Esophagus mucosa (tissue), 1 donor: ENCODE measurements at regions not wholly inside any gene's neighbourhood (a gene's known extent, or its start where the extent isn't known, plus 50 kb on each side); places are given as distances from the start of the nearest gene placed in this dataset.
"Not testable (repeated sequence)": the region's sequence is repeated elsewhere in the genome, so short reads cannot be mapped to it uniquely, and the experiment has no call there.

Source experiments
- ATAC-seq: fragments of 200-7000 bp; cut with Tn5 transposase; one replicate; pipeline ENCODE4 v1.9.1; 2020
- donor health status: DM: yes; HTN: yes; CAD: no.

DNA sequence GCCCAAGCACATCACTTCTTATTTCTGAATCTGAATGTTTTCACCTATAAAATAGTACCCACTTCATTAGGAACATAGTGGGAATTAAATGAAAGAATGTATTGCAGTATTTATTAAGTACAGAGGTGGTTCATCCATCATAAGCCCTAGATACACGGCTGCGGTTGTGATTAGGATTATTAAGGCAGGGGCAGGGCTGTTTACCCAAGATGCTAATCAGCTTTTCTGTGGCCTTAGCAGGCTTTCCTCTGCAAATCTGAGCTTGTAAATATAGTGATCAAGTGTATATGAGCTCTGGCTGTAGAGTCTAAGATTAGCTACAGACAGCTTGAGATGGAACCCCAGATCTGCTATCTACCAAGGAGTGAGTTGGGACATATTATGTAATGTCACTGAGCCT is 124.1 kb upstream of the ADRA1B start:
- ATAC-seq = no peak

DNA sequence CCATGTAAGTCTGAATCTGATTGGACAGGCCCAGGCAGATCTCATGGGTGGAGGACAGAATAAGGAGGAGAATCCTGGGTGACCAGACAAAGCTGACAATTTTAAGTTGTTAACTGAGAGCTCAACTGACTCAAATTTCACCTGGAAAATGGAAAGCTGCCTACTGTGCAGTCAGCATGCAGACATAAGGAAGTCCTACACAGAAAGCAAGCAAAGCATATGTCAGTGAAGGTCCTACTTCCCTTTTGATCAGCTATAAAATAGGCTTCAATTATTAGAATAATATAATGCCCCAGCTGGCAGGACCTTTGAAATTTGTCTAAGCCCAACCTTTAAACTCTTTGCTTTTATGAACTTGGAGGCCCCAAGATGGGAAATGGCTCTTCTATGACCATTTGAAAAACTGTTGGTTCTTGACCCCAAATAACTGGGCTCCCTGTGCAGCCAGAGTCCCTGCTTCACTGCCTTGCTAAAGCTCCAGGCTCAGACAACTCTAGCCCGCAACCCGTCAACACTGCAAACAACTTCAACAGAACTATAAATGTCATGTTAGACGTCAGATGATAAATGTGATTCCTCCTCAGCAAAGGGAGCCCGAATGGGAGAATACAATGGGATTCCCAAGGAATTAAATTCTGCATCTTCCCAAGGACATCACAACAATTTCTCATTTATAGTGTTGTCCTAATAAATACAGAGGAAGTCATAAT is 118.9 kb upstream of the ADRA1B start:
- no peak for ATAC-seq

DNA sequence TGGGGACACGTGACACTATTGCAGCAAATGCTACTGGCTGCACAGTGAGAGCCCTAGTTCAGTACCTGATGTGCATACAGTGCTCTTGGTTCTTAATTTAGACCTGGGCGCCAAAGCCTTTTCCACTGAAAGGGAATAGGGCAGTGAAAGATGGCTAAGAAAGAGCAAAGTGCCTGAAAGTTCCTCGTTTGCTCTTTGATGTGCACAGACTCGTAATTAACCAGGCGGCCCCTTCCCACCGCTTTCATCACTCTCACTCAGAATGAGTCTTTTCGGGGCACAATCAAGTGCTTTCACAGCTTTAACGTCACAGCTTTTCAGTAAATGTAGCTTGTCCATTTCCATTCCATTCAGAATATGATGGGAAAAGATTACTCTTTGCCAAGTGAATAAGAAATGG is 116.6 kb upstream of the ADRA1B start:
- ATAC-seq = no peak

DNA sequence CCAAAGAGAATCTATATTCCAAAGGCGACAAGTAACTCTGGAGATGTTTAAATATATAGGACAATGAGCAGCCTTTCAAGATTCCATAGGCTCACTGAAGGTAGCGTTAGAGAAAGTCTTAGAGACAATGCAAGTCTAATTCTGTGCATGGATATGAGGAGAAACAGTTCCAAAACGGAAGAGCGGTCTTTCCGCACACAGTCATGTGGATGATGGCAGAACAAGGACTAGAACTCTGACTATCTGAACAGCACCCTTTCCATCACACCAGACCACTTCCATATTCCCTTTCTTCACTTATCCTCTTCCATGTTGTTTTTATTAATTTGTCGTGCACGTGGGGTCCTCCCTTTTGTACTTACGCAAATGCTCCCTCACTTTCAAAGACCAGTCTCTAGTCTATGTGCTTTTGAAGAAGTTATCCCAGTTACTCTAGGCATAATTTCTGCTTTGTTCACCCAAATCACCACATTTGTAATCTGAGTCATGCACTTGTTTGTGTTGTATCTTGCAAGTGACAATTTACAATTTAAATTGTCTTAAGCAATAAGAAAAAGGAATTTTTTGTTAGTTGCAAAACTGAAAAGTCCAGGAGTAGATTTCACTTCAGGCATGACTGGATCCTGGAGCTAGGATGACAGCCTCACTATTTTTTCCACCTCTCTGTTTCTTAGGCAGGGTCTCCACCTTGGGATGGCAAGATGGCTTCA is 116.0 kb upstream of the ADRA1B start:
- ATAC-seq = no peak

DNA sequence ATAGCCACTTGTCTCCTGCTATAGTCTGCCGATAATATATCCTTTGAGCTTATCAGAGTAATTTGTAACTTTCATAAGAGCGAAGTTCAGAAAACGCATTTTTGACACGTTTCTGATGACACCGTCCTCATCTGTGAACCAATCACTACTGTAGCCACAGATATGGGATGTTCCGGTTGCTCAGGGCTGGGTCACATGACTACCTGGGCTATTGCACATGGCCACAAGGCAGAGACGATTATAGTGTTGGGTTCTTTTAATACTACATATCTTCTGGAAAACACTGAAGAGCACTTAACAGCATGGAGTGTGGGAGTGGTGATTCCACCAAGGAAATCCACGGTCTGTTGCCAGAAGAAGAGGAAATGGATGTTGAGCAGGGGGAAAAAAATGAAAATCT is 115.0 kb upstream of the ADRA1B start:
- ATAC-seq = no peak

DNA sequence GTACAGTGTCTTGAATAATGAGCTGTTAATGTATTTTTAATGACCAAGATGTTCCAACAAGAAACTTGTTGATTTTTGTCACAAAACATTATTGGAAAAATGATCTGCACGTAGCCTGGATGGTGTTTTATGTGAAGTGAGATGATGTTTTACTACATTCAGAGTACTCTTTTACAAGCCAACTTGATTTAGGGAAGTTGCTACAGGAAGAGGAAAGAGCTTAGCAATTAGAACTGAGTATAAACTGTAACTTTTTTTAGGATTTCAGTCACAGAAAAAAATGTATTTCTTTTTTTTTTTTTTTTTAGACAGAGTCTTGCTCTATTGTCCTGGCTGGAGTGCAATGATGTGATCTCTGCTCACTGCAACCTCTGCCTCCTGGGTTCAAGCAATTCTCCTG is 113.6 kb upstream of the ADRA1B start:
- no peak for ATAC-seq

DNA sequence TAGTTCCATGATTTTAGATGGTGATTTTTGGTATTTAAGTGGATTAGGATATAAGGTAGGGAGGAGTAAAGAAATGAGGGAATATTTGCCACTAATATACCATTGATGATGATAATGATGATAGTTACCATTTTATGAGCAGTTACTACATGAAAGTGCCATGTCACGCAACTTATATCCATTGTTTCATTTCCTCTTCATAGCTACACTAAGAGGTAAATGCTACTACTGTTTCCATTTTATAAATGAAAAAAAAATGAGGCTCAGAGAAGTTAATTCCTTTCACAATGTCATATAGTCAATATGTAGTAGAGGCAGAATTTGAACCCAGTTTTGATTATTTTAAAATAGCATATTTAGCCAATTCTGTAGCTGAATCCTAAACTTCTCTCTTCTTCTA is 112.2 kb upstream of the ADRA1B start:
- no peak for ATAC-seq

DNA sequence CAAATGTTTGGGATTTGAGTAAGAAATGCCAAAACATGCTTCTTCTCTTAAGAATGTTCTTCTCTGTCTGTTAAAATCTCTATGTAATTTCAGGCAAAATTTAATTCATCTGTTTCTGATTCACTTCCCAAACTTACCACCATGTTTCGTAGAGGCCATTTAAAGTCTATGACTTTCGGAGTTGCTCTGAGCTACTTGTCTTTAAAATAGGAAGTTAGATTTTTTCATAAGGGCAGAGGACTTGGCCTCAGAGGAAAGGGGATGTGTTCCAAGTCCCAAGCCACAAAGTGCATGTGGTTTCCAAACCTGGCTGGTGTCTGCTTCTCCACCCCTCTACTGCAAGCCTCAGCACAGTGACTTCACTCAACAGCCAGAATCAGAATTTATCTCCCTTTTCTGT is 111.3 kb upstream of the ADRA1B start:
- ATAC-seq = no peak

DNA sequence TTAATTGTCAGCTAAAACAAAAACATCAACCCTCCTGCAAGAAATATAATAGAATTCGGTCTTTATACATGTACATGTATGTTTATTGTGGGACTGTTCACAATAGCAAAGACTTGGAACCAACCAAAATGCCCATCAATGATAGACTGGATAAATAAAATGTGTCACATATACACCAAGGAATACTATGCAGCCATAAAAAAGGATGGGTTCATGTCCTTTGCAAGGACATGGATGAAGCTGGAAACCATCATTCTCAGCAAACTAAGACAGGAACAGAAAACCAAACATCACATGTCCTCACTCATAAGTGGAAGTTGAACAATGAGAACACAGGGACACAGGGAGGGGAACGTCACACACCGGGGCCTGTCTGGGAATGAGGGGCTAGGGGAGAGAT is 109.1 kb upstream of the ADRA1B start:
- ATAC-seq = not testable (repeated sequence)

DNA sequence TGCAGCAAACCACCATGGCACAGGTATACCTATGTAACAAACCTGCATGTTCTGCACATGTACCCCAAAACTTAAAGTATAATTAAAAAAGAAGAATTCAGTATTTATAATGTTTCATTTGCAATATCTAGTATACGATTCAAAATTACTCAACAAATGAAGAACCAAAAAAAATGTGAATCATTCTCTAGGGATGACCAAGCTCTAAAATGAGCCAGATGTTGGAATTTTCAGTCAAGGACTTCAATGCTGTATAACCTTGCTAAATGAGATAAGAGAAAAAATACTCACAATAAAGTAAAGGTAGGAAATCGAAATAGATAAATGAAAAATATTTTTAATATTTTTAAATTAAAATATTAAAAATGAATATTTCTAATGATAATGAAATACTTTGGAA is 108.7 kb upstream of the ADRA1B start:
- no peak for ATAC-seq

DNA sequence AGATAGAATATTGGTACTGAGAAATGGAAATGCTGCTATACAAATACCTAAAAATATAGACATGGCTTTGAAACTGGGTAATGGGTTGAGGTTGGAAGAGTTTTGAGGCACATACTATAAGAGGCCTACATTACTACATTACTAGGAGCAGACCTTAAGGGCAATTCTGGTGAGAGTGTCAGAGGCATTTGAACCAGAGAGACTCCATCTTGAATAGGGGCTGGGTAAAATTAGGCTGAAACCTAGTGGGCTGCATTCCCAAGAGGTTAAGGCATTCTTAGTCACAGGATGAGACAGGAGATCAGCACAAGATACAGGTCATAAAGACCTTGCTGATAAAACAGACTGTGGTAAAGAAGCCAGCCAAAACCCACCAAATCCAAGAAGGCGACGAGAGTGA is 104.6 kb upstream of the ADRA1B start:
- ATAC-seq = no peak

DNA sequence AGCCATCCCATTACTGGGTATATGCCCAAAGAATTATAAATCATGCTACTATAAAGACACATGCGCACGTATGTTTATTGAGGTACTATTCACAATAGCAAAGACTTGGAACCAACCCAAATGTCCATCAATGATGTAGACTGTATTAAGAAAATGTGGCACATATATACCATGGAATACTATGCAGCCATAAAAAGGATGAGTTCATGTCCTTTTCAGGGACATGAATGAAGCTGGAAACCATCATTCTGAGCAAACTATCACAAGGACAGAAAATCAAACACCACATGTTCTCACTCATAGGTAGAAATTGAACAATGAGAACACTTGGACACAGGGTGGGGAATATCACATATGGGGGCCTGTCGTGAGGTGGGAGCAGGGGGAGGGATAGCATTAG is 103.5 kb upstream of the ADRA1B start:
- ATAC-seq = not testable (repeated sequence)

DNA sequence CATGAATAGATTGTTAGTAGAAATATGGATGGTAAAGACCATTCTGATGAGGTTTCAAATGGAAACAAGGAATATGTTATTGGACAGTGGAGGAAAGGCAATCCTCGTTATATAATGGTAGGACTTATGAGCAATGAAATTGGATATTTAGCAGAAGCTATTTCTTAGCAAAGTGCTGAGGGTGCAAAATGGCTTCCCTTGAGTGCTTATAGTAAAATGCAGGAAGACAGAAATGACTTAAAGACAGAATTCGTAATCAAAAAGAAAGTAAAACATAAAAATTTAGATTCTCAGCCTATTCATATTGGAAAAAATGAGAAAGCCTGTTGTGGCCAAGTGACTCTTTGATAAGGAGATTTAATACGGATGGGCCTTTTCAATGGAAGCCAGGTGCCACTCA is 102.1 kb upstream of the ADRA1B start:
- no peak for ATAC-seq

DNA sequence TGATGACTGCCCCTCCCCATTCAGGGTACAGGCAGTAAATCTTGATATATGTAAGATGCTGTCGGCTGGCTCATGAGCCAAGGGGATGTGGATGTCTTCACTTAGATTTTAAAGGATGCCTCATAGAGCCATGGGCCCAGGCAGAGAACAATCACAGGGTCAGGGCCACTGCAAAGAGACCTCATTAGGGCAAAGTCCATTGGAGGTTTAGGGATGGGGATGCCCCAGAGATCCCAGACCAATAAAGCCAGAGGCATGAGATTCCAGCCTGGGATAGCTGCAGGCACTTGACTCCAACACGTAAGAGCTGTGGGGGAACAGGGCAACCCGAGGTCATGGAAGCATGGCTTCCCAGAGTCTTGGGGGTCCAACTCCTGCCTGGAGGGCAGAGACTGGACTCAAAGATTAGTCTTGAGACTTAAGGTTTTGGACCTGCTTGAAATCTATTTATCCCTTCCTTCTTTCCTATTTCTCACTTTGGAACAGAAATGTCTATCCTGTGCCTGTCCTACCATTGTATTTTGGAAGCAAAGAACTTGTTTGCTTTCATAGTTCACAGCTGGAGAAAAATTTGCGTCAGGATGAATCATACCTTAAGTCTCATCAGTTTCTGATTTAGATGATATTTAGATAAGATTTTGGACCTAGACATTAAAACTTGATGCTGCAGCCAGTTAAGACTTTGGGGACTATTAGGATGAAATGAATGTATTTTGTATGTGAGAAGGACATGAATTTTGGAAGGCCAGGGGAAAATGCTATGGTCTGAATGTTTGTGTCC is 101.3 kb upstream of the ADRA1B start:
- no peak for ATAC-seq

DNA sequence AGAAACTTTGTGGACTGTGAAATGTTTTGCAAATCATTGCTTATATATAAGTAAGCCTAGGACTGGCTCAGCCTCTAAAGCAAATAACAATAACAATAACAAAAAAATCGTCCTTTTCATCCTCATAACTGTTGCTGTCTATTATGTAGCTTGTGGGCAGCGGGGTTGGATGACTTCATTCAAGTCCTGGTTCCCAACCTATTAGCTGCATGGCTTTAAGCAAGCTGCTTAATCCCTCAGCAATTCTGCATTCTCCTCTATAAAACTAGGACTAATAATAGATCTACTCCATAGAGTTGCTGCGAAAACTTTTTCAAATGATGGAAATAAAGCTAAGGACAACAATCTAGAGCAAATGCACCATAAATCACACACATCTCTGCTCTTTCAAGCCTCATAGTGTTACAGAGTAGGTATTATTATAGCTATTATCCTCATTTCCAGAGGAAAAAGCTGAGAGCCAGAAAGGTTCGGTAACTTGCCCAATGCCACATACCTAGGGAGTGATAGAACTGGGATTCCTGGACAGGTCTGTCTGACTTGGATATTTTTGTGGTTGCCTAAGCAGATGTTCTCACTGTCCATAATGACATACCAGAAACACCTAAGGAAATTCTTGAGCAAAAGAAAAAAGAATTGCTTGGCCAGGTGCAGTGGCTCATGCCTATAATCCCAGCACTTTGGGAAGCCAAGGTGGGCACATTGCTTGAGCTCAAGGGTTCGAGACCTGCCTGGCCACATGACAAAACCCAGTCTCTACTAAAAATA is 98.8 kb upstream of the ADRA1B start:
- no peak for ATAC-seq

DNA sequence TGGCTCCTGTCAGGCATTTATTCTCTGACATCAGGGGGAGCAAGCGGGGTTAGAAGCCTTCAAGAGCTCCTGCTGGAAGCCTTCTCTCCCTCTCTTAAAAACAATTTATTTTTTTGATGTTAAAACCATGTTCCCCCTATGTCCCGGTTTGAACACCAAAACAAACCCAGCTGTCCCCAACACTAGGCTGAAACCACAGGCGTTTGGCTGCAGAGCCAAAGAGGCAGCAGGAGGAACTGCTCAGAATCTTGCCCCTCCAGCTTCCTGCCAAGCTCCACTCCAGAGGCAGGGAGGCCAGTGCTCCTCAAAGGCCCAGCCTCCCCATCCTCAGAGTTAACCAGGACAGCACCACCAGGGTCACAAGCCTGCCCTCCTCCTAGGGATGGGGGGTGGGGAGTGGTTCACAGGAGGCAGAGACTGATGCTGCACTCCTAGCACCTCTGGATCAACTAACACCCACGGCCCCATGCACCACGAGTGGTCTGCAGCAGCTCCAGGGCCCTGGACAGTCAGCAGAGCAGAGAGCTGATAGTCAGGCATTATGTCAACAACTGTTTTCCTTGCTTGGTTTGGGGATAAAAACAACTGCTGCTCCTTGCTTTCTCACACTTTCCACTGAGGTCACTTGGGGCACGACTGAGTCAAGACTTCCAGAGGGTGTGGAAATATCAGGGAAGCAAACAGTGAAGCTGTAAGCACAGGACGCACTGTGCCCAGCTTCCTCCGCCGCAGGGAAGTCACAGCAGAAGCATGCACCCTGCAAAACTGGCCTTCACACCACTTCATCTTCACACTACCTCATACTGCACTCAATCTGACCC is 96.5 kb upstream of the ADRA1B start:
- no peak for ATAC-seq

DNA sequence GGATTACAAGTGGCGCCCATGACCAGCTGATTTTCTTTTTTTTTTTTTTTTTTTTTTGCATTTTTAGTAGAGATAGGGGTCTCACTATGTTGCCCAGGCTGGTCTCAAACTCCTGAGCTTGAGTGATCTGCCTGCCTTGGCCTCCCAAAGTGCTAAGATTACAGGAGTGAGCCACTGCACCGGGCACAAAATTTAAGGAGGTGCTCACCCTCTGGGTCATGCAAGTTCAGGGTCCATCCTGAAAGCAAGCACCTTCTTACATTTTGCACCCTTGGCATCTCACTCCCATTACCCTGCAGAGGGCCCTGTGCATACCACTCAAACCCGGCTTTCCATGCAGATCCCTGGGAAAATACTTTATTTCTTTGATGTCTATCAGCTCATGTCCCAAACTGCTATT is 95.6 kb upstream of the ADRA1B start:
- ATAC-seq = no peak

DNA sequence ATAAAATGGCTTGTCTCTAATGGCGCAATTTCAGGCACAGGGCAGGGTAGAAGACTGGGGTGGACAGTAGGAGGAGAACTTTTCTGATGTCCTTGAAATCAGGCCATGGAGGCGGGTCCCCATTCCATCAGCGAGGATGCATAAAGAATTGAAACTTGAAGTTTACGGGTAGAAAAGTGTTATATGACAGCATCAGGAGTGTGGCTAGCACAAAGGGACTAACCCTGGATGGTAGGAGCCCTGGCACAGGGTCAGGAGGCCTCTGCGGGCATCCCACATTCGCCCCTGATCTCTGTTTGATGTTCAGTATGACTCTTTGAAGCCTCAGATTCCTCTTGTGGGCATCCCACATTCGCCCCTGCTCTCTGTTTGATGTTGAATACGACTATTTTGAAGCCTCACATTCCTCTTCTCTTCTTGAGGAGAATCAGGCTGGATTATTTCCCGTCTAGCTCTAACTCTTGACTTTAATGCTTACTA is 94.8 kb upstream of the ADRA1B start:
- no peak for ATAC-seq

DNA sequence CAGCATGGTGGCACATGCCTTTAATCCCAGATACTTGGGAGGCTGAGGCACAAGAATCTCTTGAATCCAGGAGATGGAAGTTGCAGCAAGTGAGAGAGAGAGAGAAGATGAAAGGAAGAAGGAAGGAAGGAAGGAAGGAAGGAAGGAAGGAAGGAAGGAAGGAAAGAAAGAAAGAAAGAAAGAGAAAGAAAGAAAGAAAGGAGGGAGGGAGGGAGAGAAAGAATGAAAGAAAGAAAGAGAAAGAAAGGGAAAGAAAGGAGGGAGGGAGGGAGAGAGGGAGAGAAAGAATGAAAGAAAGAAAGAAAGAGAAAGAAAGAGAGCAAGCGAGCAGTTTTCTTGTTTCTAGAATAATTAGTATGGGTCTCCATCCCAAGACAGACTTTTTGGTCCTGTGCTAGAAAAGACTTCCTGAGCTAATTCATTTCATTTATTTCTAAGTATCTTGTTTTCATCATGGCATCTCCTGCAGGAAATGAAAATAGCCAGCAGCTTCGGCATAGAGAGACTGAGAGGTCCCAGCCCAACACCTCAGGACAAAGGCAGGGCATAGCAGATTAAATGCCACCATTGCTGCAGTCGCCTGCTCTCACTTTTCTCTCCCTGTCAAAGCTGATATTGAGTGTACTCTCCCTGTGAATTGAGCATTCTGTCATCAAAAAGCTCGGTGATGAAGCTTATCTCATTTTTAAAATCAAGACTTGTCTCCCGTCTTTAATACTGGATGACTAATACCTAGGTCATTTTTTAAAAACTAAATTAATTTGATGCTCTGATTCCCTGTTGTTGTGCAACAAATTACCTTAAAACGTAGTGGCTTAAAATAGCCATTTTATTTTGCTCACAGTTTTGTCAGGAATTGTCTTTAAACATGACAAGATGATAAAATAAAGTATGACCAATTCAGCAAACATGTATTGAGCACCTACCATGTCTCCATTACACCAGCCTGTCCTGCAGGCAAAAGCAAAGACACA is 91.8 kb upstream of the ADRA1B start:
- ATAC-seq = no peak

DNA sequence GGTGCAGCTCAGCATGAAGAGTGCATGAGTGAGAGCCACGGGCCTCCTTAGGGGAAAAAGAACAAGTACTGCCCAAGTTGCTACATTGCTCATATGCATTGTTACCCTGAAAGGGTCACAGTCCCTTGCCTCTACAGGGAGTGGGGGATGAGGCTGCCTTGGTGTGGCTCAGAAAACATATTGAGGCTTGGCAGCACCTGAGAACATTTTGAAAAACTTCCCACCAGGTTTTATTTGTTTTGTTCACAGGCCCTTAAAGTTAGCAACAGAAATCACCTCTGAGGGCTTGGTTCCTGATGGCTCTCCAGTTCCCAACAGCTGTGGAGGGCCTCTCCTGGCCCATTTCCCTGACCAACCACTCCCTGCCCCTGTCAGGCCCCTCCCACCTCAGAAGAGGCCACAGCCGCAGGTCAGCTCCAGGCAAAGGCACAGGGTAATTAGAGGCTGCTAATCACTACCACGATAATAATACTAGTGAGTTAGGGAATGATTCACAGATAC is 90.7 kb upstream of the ADRA1B start:
- no peak for ATAC-seq
